KMS-11 (cell line): ENCODE measurements at regions not wholly inside any gene's neighbourhood (a gene's known extent, or its start where the extent isn't known, plus 50 kb on each side); places are given as distances from the start of the nearest gene placed in this dataset.

Source experiments
- H2AFZ ChIP-seq: fragments of 200-600 bp; sonication (generic); 2 replicates; pipeline ENCODE4 v1.6.1; 2016; ENCODE audit warnings: antibody characterized with exemption, mixed run types, low read depth
- H3K27ac ChIP-seq: fragments of 200-600 bp; sonication (generic); 2 replicates; pipeline ENCODE4 v1.6.1; 2016; ENCODE audit warnings: mild to moderate bottlenecking, mixed run types
- H3K27me3 ChIP-seq: fragments of 200-600 bp; sonication (generic); 2 replicates; pipeline ENCODE4 v1.6.1; 2017; ENCODE audit warnings: mild to moderate bottlenecking, low read depth, mixed run types, moderate library complexity; ENCODE audit not compliant: insufficient read depth
- H3K36me3 ChIP-seq: fragments of 200-600 bp; sonication (generic); 2 replicates; pipeline ENCODE4 v1.6.1; 2017; ENCODE audit warnings: mild to moderate bottlenecking, mixed run types; ENCODE audit not compliant: insufficient read depth
- H3K4me1 ChIP-seq: fragments of 200-600 bp; sonication (generic); 2 replicates; pipeline ENCODE4 v1.6.1; 2016; ENCODE audit warnings: mild to moderate bottlenecking, low read depth, mixed run types; ENCODE audit not compliant: poor library complexity, severe bottlenecking
- H3K4me2 ChIP-seq: fragments of 200-600 bp; sonication (generic); 2 replicates; pipeline ENCODE4 v1.7.0; 2016; ENCODE audit warnings: mild to moderate bottlenecking, mixed run types
- H3K4me3 ChIP-seq: fragments of 200-600 bp; sonication (generic); IDR thresholded peaks from 2 replicates; pipeline ENCODE4 v1.6.1; 2017; ENCODE audit warnings: low read depth, low read length, mixed read lengths; ENCODE audit not compliant: insufficient read depth
- H3K79me2 ChIP-seq: fragments of 200-600 bp; sonication (generic); 2 replicates; pipeline ENCODE4 v1.6.1; 2016; ENCODE audit warnings: low read depth, mixed run types; ENCODE audit not compliant: insufficient read depth
- H3K9ac ChIP-seq: fragments of 200-600 bp; sonication (generic); 2 replicates; pipeline ENCODE4 v1.6.1; 2016; ENCODE audit warnings: mild to moderate bottlenecking, mixed run types
- H4K20me1 ChIP-seq: fragments of 200-600 bp; sonication (generic); 2 replicates; pipeline ENCODE4 v1.6.1; 2016; ENCODE audit warnings: mild to moderate bottlenecking, mixed run types; ENCODE audit not compliant: insufficient read depth
- CTCF ChIP-seq: fragments of 200-600 bp; sonication (generic); conservative IDR thresholded peaks from 2 replicates; pipeline ENCODE4 v1.6.1; 2017; ENCODE audit warnings: low read depth, mild to moderate bottlenecking, antibody characterized with exemption, low read length, moderate library complexity, mixed read lengths

GRCh38 chr12:22800332-22800731 lies 175.4 kb downstream of the ETNK1 start:
- no peaks in the 10 kb centered on the region for H4K20me1 ChIP-seq
- no peaks in the 10 kb centered on the region for H3K36me3 ChIP-seq
- no peak overlapping the region for H3K9ac ChIP-seq
- no peaks in the 10 kb centered on the region for H3K27me3 ChIP-seq
- no peak overlapping the region for H3K4me3 ChIP-seq
- TF ChIP-seq CTCF = no peak
- H3K4me1 ChIP-seq = no peaks in the 10 kb centered on the region
- no peak overlapping the region for H2AFZ ChIP-seq
- no peak overlapping the region for H3K27ac ChIP-seq
- H3K79me2 ChIP-seq = no peaks in the 10 kb centered on the region
- H3K4me2 ChIP-seq = no peak overlapping the region

- Histone ChIP-seq H3K9ac (no peak overlapping the region), H2AFZ (no peak overlapping the region), H3K27me3 (no peaks in the 10 kb centered on the region), H4K20me1 (no peaks in the 10 kb centered on the region), H3K4me1 (no peaks in the 10 kb centered on the region), H3K36me3 (no peaks in the 10 kb centered on the region), H3K79me2 (no peaks in the 10 kb centered on the region), H3K4me2 (no peak overlapping the region), H3K27ac (no peak overlapping the region), H3K4me3 (no peak overlapping the region)
- TF ChIP-seq CTCF = no peak
Measured at GRCh38 chr12:22802883-22803630, 178.1 kb downstream of the ETNK1 start.

- no peak overlapping the region for H3K9ac ChIP-seq
- H3K27me3 ChIP-seq = no peaks in the 10 kb centered on the region
- H3K79me2 ChIP-seq = no peaks in the 10 kb centered on the region
- no peaks in the 10 kb centered on the region for H3K4me1 ChIP-seq
- H3K4me3 ChIP-seq = no peak overlapping the region
- no peak overlapping the region for H2AFZ ChIP-seq
- no peaks in the 10 kb centered on the region for H3K36me3 ChIP-seq
- H4K20me1 ChIP-seq = no peaks in the 10 kb centered on the region
- H3K4me2 ChIP-seq = no peak overlapping the region
- TF ChIP-seq CTCF = no peak
- H3K27ac ChIP-seq = no peak overlapping the region
Measured at GRCh38 chr12:22803725-22804124, 178.8 kb downstream of the ETNK1 start.

GRCh38 chr12:22808860-22809259 lies 183.9 kb downstream of the ETNK1 start:
- H3K4me3 ChIP-seq = no peak overlapping the region
- no peaks in the 10 kb centered on the region for H4K20me1 ChIP-seq
- TF ChIP-seq CTCF = no peak
- H3K4me2 ChIP-seq = no peak overlapping the region
- no peaks in the 10 kb centered on the region for H3K36me3 ChIP-seq
- no peak overlapping the region for H3K27ac ChIP-seq
- H3K9ac ChIP-seq = no peak overlapping the region
- H3K79me2 ChIP-seq = no peaks in the 10 kb centered on the region
- H3K4me1 ChIP-seq = no peaks in the 10 kb centered on the region
- H2AFZ ChIP-seq = no peak overlapping the region
- no peaks in the 10 kb centered on the region for H3K27me3 ChIP-seq
